NT2/D1 (cell line): ENCODE measurements at regions not wholly inside any gene's neighbourhood (a gene's known extent, or its start where the extent isn't known, plus 50 kb on each side); places are given as distances from the start of the nearest gene placed in this dataset.

Experiments used
- SUZ12 ChIP-seq: IDR thresholded peaks from 2 replicates; pipeline ENCODE4 v1.6.1; 2011; ENCODE audit not compliant: insufficient read length, insufficient read depth; ENCODE audit errors: extremely low read depth
- YY1 ChIP-seq: IDR thresholded peaks from 2 replicates; pipeline ENCODE4 v1.6.1; 2011; ENCODE audit not compliant: insufficient read length, insufficient read depth
- ZNF274 ChIP-seq: IDR thresholded peaks from 2 replicates; pipeline ENCODE4 v1.6.1; 2011; ENCODE audit warnings: mild to moderate bottlenecking, low read depth, low read length

DNA sequence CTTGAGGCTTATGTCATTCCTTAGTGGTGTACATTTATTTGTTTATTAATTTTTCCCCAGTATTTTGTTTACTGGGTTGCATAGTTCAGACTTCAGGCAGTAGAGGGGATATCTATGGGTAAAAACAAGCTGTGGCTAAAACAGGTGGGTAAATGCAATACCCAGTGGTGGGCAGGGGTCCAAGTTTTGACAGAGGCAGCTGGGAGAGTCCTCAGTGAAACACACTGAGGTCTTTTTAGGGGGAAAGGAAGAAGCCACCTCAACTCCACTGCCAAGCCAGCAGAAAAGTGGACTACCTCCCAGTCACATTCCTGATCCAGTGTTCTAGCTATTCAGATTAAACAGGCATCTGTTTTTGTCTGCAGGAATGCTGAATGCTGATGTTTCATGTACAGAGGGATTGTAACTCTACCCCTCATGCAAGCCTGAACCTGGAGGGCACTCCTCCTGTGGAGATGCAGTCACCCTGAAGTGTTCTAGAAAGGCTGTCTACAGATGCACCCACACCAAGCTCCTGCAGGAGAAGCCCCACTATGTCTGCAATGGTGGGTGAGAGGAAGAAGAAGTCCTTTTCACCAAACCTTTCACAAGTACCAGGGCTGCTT is 757.8 kb downstream of the INHBA start:
- TF ChIP-seq ZNF274, result no peak
- TF ChIP-seq YY1, result no peak
- TF ChIP-seq SUZ12, result no peak
